Naive thymus-derived CD4-positive, alpha-beta T cell (primary cell): ENCODE measurements at regions not wholly inside any gene's neighbourhood (a gene's known extent, or its start where the extent isn't known, plus 50 kb on each side); places are given as distances from the start of the nearest gene placed in this dataset.

Experiments used
- ATAC-seq: fragments of 150-1000 bp; cut with Tn5 transposase; 2 replicates; pipeline ENCODE4 v1.10.0; 2021; ENCODE audit warnings: mild to moderate bottlenecking, moderate library complexity
- CTCF ChIA-PET: fragments of 350-600 bp; sonication (Branson Sonifier 250); formaldehyde crosslinking; loops from one replicate; lab custom pipeline; 2021; ENCODE audit warnings: antibody characterized with exemption; lab: Charles Lee
- POLR2A ChIA-PET: fragments of 350-600 bp; sonication (Branson Sonifier 250); formaldehyde crosslinking; loops from one replicate; lab custom pipeline; 2021; ENCODE audit warnings: antibody characterized with exemption, inconsistent platforms; lab: Charles Lee
- DNase-seq, 9 donors: peaks; one replicate each; pipeline versions ENCODE4 v3.0.0 to v3.0.0-alpha.2; 2020 to 2022; ENCODE audit warnings: mixed read lengths in 1 of 9
- H3K27ac ChIP-seq: one replicate; pipeline ENCODE4 v1.7.0; 2013; ENCODE audit warnings: mild to moderate bottlenecking, low read depth, low read length, moderate library complexity
- H3K27me3 ChIP-seq, 2 donors: one replicate each; pipeline ENCODE4 v1.7.0; 2013; ENCODE audit warnings: low read length in 2 of 2, mild to moderate bottlenecking in 2 of 2, moderate library complexity in 2 of 2; ENCODE audit not compliant: control insufficient read depth in 2 of 2, insufficient read depth in 2 of 2
- H3K36me3 ChIP-seq, 3 experiments: 1 replicate in 2 of 3; 2 replicates in 1 of 3; pipeline ENCODE4 v1.7.0; 2013; ENCODE audit warnings: low read length in 3 of 3, mild to moderate bottlenecking in 3 of 3, moderate library complexity in 1 of 3; ENCODE audit not compliant: insufficient read depth in 3 of 3, control insufficient read depth in 2 of 3
- H3K4me1 ChIP-seq, 2 donors: one replicate each; pipeline ENCODE4 v1.7.0; 2013; ENCODE audit warnings: low read length in 2 of 2, mild to moderate bottlenecking in 2 of 2, moderate library complexity in 1 of 2; ENCODE audit not compliant: control insufficient read depth in 2 of 2, insufficient read depth in 2 of 2
- H3K4me3 ChIP-seq: 2 replicates; pipeline ENCODE4 v1.7.0; 2013; ENCODE audit warnings: mild to moderate bottlenecking, low read length
- H3K9me3 ChIP-seq, 3 experiments: 1 replicate in 2 of 3; 2 replicates in 1 of 3; pipeline ENCODE4 v1.7.0; 2013; ENCODE audit warnings: low read length in 3 of 3; ENCODE audit not compliant: control insufficient read depth in 2 of 3
- H3K27ac Mint-ChIP-seq, 9 donors: one replicate each; pipeline ENCODE4 v1.8.0; 2020 to 2022; ENCODE audit warnings: mixed read lengths in 9 of 9, mild to moderate bottlenecking in 8 of 9, moderate library complexity in 5 of 9, inconsistent platforms in 2 of 9
- H3K27me3 Mint-ChIP-seq, 5 donors: one replicate each; pipeline ENCODE4 v1.8.0; 2021 to 2022; ENCODE audit warnings: mixed read lengths in 5 of 5, mild to moderate bottlenecking in 1 of 5
- H3K36me3 Mint-ChIP-seq, 5 donors: one replicate each; pipeline ENCODE4 v1.8.0; 2020 to 2022; ENCODE audit warnings: mixed read lengths in 5 of 5, mild to moderate bottlenecking in 3 of 5, inconsistent platforms in 1 of 5
- H3K4me1 Mint-ChIP-seq, 7 donors: one replicate each; pipeline ENCODE4 v1.8.0; 2020 to 2022; ENCODE audit warnings: mixed read lengths in 7 of 7, mild to moderate bottlenecking in 3 of 7, inconsistent platforms in 1 of 7
- H3K4me3 Mint-ChIP-seq, 10 donors: one replicate each; pipeline ENCODE4 v1.8.0; 2020 to 2022; ENCODE audit warnings: mild to moderate bottlenecking in 10 of 10, mixed read lengths in 10 of 10, moderate library complexity in 6 of 10, inconsistent platforms in 2 of 10
- H3K9me3 Mint-ChIP-seq, 11 donors: one replicate each; pipeline ENCODE4 v1.8.0; 2020 to 2022; ENCODE audit warnings: mixed read lengths in 11 of 11, mild to moderate bottlenecking in 4 of 11, inconsistent platforms in 1 of 11, moderate library complexity in 1 of 11
- intact Hi-C, 2 donors: fragments of 100-400 bp; cut with micrococcal nuclease; formaldehyde crosslinking; loops; one replicate each; pipeline ENCODE4 v1.15.1; 2023

- Mint-ChIP-seq H3K4me1 (peaks cover under 1 to 3% (median 1%) of the 10 kb centered on the region in 7 donors), H3K27ac (no peak overlapping the region), H3K4me3 (no peak overlapping the region), H3K36me3 (no peaks in the 10 kb centered on the region), H3K27me3 (peaks cover 59 to 75% (median 63%) of the 10 kb centered on the region in 5 donors), H3K9me3 (peaks cover 0 to 6% (median under 1%) of the 10 kb centered on the region in 11 donors)
- Histone ChIP-seq H3K27ac (no peak overlapping the region), H3K9me3 (no peaks in the 10 kb centered on the region), H3K4me1 (peaks cover 0 to 1% of the 10 kb centered on the region in 2 donors), H3K27me3 (peaks cover 0 to 12% of the 10 kb centered on the region in 2 donors), H3K36me3 (no peaks in the 10 kb centered on the region), H3K4me3 (no peak overlapping the region)
- DNase-seq (no peak), ATAC-seq (no peak)
- intact Hi-C loops = no loop called here
- CTCF ChIA-PET = no interaction called here
- POLR2A ChIA-PET = no interaction called here
These were observed 51.0 kb upstream of the ZNF532 start for GRCh38 chr18:58813561-58814225.

- no peak overlapping the region for H3K27ac Mint-ChIP-seq
- H3K4me1 Mint-ChIP-seq = peaks cover 7 to 8% (median 8%) of the 10 kb centered on the region in 7 donors
- no peak overlapping the region for H3K27ac ChIP-seq
- H3K36me3 ChIP-seq = no peaks in the 10 kb centered on the region
- no peak overlapping the region for H3K4me3 ChIP-seq
- no peak for ATAC-seq
- no peak overlapping the region for H3K4me3 Mint-ChIP-seq
- intact Hi-C loops = no loop called here
- peaks cover 60 to 78% (median 64%) of the 10 kb centered on the region in 5 donors for H3K27me3 Mint-ChIP-seq
- no peaks in the 10 kb centered on the region for H3K9me3 ChIP-seq
- no peaks in the 10 kb centered on the region for H3K36me3 Mint-ChIP-seq
- DNase-seq = no peak
- peaks cover 0 to 12% of the 10 kb centered on the region in 2 donors for H3K27me3 ChIP-seq
- H3K9me3 Mint-ChIP-seq = peaks cover 0 to 6% (median 2%) of the 10 kb centered on the region in 11 donors
- ChIA-PET POLR2A (no interaction called here), CTCF (no interaction called here)
- H3K4me1 ChIP-seq = peaks cover 0 to 7% of the 10 kb centered on the region in 2 donors
These were observed 50.4 kb upstream of the ZNF532 start for GRCh38 chr18:58814317-58814716.
